Memory B cell (primary cell): ENCODE measurements at regions not wholly inside any gene's neighbourhood (a gene's known extent, or its start where the extent isn't known, plus 50 kb on each side); places are given as distances from the start of the nearest gene placed in this dataset.
"Not testable (repeated sequence)": the region's sequence is repeated elsewhere in the genome, so short reads cannot be mapped to it uniquely, and the experiment has no call there.

Source experiments
- ATAC-seq: fragments of 150-1000 bp; cut with Tn5 transposase; 2 replicates; pipeline ENCODE4 v1.10.0; 2021; ENCODE audit warnings: low read depth, mild to moderate bottlenecking, moderate library complexity
- DNase-seq, 2 donors: peaks; one replicate each; pipeline ENCODE4 v3.0.0; 2022; ENCODE audit warnings: low spot score in 2 of 2
- H3K27ac Mint-ChIP-seq: one replicate; pipeline ENCODE4 v1.8.0; 2022; ENCODE audit warnings: mild to moderate bottlenecking, moderate library complexity, mixed read lengths
- H3K27me3 Mint-ChIP-seq: one replicate; pipeline ENCODE4 v1.8.0; 2022; ENCODE audit warnings: mixed read lengths
- H3K36me3 Mint-ChIP-seq: one replicate; pipeline ENCODE4 v1.8.0; 2022; ENCODE audit warnings: mild to moderate bottlenecking, mixed read lengths
- H3K4me1 Mint-ChIP-seq: one replicate; pipeline ENCODE4 v1.8.0; 2022; ENCODE audit warnings: mixed read lengths
- H3K4me3 Mint-ChIP-seq: one replicate; pipeline ENCODE4 v1.8.0; 2022; ENCODE audit warnings: mild to moderate bottlenecking, moderate library complexity, mixed read lengths
- H3K9me3 Mint-ChIP-seq: one replicate; pipeline ENCODE4 v1.8.0; 2022; ENCODE audit warnings: mixed read lengths

- Mint-ChIP-seq H3K27ac (no peak overlapping the region), H3K36me3 (peaks cover 4% of the 10 kb centered on the region), H3K4me3 (no peak overlapping the region), H3K27me3 (no peaks in the 10 kb centered on the region), H3K9me3 (peaks cover 6% of the 10 kb centered on the region), H3K4me1 (peaks cover 17% of the 10 kb centered on the region)
- ATAC-seq, result no peak
- DNase-seq, result no peak
These were observed 97.9 kb downstream of the DLEU7 start for GRCh38 chr13:50745542-50746115.

DNA sequence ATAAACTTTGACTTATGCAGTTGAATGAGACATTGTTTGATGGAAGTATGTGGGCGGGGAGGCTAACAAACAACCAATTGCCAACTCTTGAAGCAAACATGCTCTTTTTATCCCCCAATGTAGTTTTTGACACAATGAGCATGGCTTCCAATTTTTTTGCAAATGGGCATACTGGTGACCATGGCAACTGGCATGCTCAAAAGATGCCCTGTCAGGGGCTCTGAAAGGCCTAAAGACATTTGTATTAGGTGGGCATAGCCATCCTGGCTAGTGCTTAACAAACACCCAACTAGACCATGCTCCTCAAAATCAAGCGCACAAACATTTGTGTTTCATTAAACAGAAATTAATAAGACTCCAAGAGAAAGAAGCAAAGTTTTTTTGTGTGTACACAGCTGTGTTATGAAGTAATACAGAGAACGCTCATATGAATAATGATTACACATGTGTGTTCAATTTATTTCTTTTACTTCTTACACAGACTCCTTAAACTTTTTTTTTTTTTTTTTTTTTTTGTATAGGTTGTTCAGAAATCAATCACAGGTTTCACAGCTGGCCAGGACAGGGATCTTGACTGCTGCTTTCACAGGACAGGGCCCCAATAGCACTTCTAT, 95.6 kb downstream of the DLEU7 start:
- Mint-ChIP-seq H3K4me1 (peaks cover 26% of the 10 kb centered on the region), H3K36me3 (peaks cover 2% of the 10 kb centered on the region), H3K9me3 (peaks cover 3% of the 10 kb centered on the region), H3K27ac (no peak overlapping the region), H3K27me3 (no peaks in the 10 kb centered on the region), H3K4me3 (no peak overlapping the region)
- DNase-seq, result no peak
- no peak for ATAC-seq

GRCh38 chr13:50753221-50753620, 90.3 kb downstream of the DLEU7 start:
- not testable (repeated sequence) for H3K9me3 Mint-ChIP-seq, ATAC-seq, H3K36me3 Mint-ChIP-seq, H3K4me3 Mint-ChIP-seq, DNase-seq, H3K27ac Mint-ChIP-seq, H3K27me3 Mint-ChIP-seq
- peaks cover 42% of the 10 kb centered on the region for H3K4me1 Mint-ChIP-seq

GRCh38 chr13:50755862-50756685, 87.4 kb downstream of the DLEU7 start:
- DNase-seq (peak; percentile 37 to 69), ATAC-seq (peak; percentile 98)
- Mint-ChIP-seq H3K4me1 (peaks cover 33% of the 10 kb centered on the region), H3K4me3 (peak overlapping the region; percentile 37), H3K27ac (peak overlapping the region; percentile 74)
- H3K9me3 Mint-ChIP-seq, H3K27me3 Mint-ChIP-seq, H3K36me3 Mint-ChIP-seq: not testable (repeated sequence)

- peaks cover 1% of the 10 kb centered on the region for H3K9me3 Mint-ChIP-seq
- H3K4me1 Mint-ChIP-seq, result peaks cover 29% of the 10 kb centered on the region
- no peaks in the 10 kb centered on the region for H3K27me3 Mint-ChIP-seq
- peak overlapping the region; percentile 12 for H3K4me3 Mint-ChIP-seq
- peak overlapping the region; percentile 17 for H3K27ac Mint-ChIP-seq
- DNase-seq (no peak), ATAC-seq (no peak)
- peaks cover 4% of the 10 kb centered on the region for H3K36me3 Mint-ChIP-seq
These were observed 86.5 kb downstream of the DLEU7 start for GRCh38 chr13:50757008-50757407.

GRCh38 chr13:50758796-50759195, 84.7 kb downstream of the DLEU7 start:
- Mint-ChIP-seq H3K27me3 (no peaks in the 10 kb centered on the region), H3K27ac (peak overlapping the region; percentile 33)

GRCh38 chr13:50760751-50761150, 82.7 kb downstream of the DLEU7 start:
- peaks cover 39% of the 10 kb centered on the region for H3K4me1 Mint-ChIP-seq

More at GRCh38 chr13:50758796-50759195, 84.7 kb downstream of the DLEU7 start:
- Mint-ChIP-seq H3K4me3 (no peak overlapping the region), H3K4me1 (peaks cover 37% of the 10 kb centered on the region), H3K9me3 (peaks cover 1% of the 10 kb centered on the region), H3K36me3 (peaks cover 4% of the 10 kb centered on the region)
- DNase-seq (no peak), ATAC-seq (no peak)

DNA sequence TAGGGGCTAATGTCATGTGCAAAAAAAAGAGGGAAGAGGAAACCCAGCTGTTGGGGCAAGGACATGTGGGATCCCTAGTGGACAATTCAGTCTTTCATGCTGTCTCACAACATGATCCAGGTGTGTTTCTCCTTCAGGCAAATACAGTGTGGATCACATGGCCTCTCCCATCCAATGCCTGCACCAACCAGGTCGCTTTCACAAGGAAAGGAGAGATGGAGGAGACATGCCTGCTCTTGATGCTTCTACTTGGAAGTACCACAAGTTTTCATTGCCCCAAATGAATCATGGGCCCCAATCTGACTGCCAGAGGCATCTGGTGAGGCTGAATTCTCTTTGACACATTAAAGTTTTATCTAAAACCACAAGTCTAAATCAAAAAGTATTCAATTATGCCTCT, 82.1 kb downstream of the DLEU7 start:
- Mint-ChIP-seq H3K4me1 (peaks cover 36% of the 10 kb centered on the region), H3K27ac (no peak overlapping the region), H3K36me3 (peaks cover 1% of the 10 kb centered on the region), H3K27me3 (no peaks in the 10 kb centered on the region), H3K4me3 (no peak overlapping the region), H3K9me3 (no peaks in the 10 kb centered on the region)
- DNase-seq (no peak), ATAC-seq (no peak)

More at GRCh38 chr13:50760751-50761150, 82.7 kb downstream of the DLEU7 start:
- H3K27ac Mint-ChIP-seq, result no peak overlapping the region
- H3K27me3 Mint-ChIP-seq, result no peaks in the 10 kb centered on the region
- no peak overlapping the region for H3K4me3 Mint-ChIP-seq
- peaks cover 1% of the 10 kb centered on the region for H3K36me3 Mint-ChIP-seq
- ATAC-seq (no peak), DNase-seq (no peak)
- H3K9me3 Mint-ChIP-seq, result no peaks in the 10 kb centered on the region

- peak in 1 of 2 donors; percentile 3 for DNase-seq
- peak; percentile 88 for ATAC-seq
- H3K4me1 Mint-ChIP-seq, result peaks cover 30% of the 10 kb centered on the region
- peak overlapping the region; percentile 53 for H3K4me3 Mint-ChIP-seq
- H3K9me3 Mint-ChIP-seq, result no peaks in the 10 kb centered on the region
- H3K27ac Mint-ChIP-seq, result peak overlapping the region; percentile 90
- H3K27me3 Mint-ChIP-seq, result no peaks in the 10 kb centered on the region
- peaks cover 2% of the 10 kb centered on the region for H3K36me3 Mint-ChIP-seq
These were observed 80.4 kb downstream of the DLEU7 start for GRCh38 chr13:50762969-50763567.

- Mint-ChIP-seq H3K4me1 (peaks cover 29% of the 10 kb centered on the region), H3K27ac (no peak overlapping the region), H3K27me3 (no peaks in the 10 kb centered on the region), H3K36me3 (peaks cover 5% of the 10 kb centered on the region), H3K4me3 (no peak overlapping the region), H3K9me3 (no peaks in the 10 kb centered on the region)
- DNase-seq (no peak), ATAC-seq (no peak)
These were observed 77.5 kb downstream of the DLEU7 start for GRCh38 chr13:50766013-50766412.

DNA sequence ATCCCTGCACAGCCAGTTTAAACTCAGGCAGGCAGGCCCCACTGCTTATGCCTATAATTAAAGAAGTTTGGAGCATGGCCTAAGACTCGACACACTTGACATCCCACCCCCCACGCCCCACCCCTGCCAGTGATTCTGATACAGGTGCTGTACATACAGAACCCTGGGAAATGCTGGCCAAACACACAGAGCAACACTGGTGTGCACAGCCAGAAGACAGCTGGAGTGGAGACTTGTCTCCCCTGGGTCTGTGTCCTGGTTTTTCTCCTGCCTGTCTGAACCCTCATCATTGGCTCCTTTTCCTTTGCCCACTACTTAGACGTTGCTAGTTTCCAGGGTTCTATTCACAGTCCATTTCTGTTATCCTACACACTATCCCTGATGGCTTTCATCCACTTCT, 76.8 kb downstream of the DLEU7 start:
- peaks cover 8% of the 10 kb centered on the region for H3K36me3 Mint-ChIP-seq
- no peak overlapping the region for H3K4me3 Mint-ChIP-seq
- H3K27me3 Mint-ChIP-seq, result no peaks in the 10 kb centered on the region
- no peak overlapping the region for H3K27ac Mint-ChIP-seq
- no peaks in the 10 kb centered on the region for H3K9me3 Mint-ChIP-seq
- H3K4me1 Mint-ChIP-seq, result peaks cover 30% of the 10 kb centered on the region
- no peak for ATAC-seq
- DNase-seq, result no peak

GRCh38 chr13:50772881-50773280, 70.6 kb downstream of the DLEU7 start:
- H3K36me3 Mint-ChIP-seq, H3K9me3 Mint-ChIP-seq, ATAC-seq, H3K27me3 Mint-ChIP-seq, DNase-seq: not testable (repeated sequence)
- Mint-ChIP-seq H3K27ac (peak overlapping the region; percentile 33), H3K4me1 (peaks cover 11% of the 10 kb centered on the region), H3K4me3 (peak overlapping the region; percentile 67)
